Astrocyte (in vitro differentiated cells and primary cell): ENCODE measurements at regions not wholly inside any gene's neighbourhood (a gene's known extent, or its start where the extent isn't known, plus 50 kb on each side); places are given as distances from the start of the nearest gene placed in this dataset.

Experiments used
- DNase-seq: peaks from one replicate; pipeline ENCODE4 v3.0.0-alpha.2; 2010; ENCODE audit warnings: low read depth
- FAIRE-seq: peaks from 2 replicates; lab custom pipeline; 2011; peaks lifted over from hg19 to GRCh38; lab: Jason Lieb, UNC
- H2AFZ ChIP-seq: 2 replicates; pipeline ENCODE4 v1.6.0; 2012; ENCODE audit warnings: low read depth, low read length, inconsistent platforms
- H3K27ac ChIP-seq: 2 replicates; pipeline ENCODE4 v1.5.1; 2011; ENCODE audit warnings: low read depth, low read length, inconsistent platforms
- H3K27me3 ChIP-seq: 2 replicates; pipeline ENCODE4 v1.6.0; 2011; ENCODE audit warnings: low read length, inconsistent platforms; ENCODE audit not compliant: insufficient read depth
- H3K36me3 ChIP-seq: 2 replicates; pipeline ENCODE4 v1.5.1; 2011; ENCODE audit warnings: low read length, inconsistent platforms; ENCODE audit not compliant: insufficient read depth
- H3K4me1 ChIP-seq: 2 replicates; pipeline ENCODE4 v1.5.1; 2011; ENCODE audit warnings: low read length, inconsistent platforms; ENCODE audit not compliant: insufficient read depth
- H3K4me2 ChIP-seq: 2 replicates; pipeline ENCODE4 v1.6.0; 2012; ENCODE audit warnings: low read length, inconsistent platforms
- H3K4me3 ChIP-seq: 2 replicates; pipeline ENCODE4 v1.5.1; 2011; ENCODE audit warnings: low read depth, mild to moderate bottlenecking, low read length, inconsistent platforms; ENCODE audit not compliant: insufficient read depth
- H3K79me2 ChIP-seq: 2 replicates; pipeline ENCODE4 v1.6.0; 2012; ENCODE audit warnings: mild to moderate bottlenecking, low read length, inconsistent platforms; ENCODE audit not compliant: insufficient read depth
- H3K9ac ChIP-seq: 2 replicates; pipeline ENCODE4 v1.6.0; 2012; ENCODE audit warnings: mild to moderate bottlenecking, low read length, inconsistent platforms
- H3K9me3 ChIP-seq: 2 replicates; pipeline ENCODE4 v1.5.1; 2012; ENCODE audit warnings: low read depth, mild to moderate bottlenecking, low read length, inconsistent platforms; ENCODE audit not compliant: insufficient read depth
- H4K20me1 ChIP-seq: 2 replicates; pipeline ENCODE4 v1.6.0; 2012; ENCODE audit warnings: low read length, inconsistent platforms; ENCODE audit not compliant: insufficient read depth
- H3K27ac Mint-ChIP-seq: one replicate; pipeline ENCODE4 v1.8.0; 2021; ENCODE audit warnings: mild to moderate bottlenecking, mixed read lengths; ENCODE audit not compliant: unreplicated experiment
- H3K27me3 Mint-ChIP-seq: one replicate; pipeline ENCODE4 v1.8.0; 2021; ENCODE audit warnings: low read depth, mixed read lengths; ENCODE audit not compliant: unreplicated experiment
- H3K36me3 Mint-ChIP-seq: one replicate; pipeline ENCODE4 v1.8.0; 2021; ENCODE audit warnings: low read depth, mixed read lengths; ENCODE audit not compliant: unreplicated experiment
- H3K4me1 Mint-ChIP-seq: one replicate; pipeline ENCODE4 v1.8.0; 2021; ENCODE audit warnings: low read depth, mixed read lengths; ENCODE audit not compliant: unreplicated experiment
- H3K4me3 Mint-ChIP-seq: one replicate; pipeline ENCODE4 v1.8.0; 2021; ENCODE audit warnings: mild to moderate bottlenecking, moderate library complexity, mixed read lengths; ENCODE audit not compliant: unreplicated experiment
- H3K9me3 Mint-ChIP-seq: one replicate; pipeline ENCODE4 v1.8.0; 2021; ENCODE audit warnings: mild to moderate bottlenecking, mixed read lengths; ENCODE audit not compliant: unreplicated experiment
- CTCF ChIP-seq: IDR thresholded peaks from 2 replicates; pipeline ENCODE4 v1.5.1; 2011; ENCODE audit warnings: low read depth, mild to moderate bottlenecking, inconsistent platforms, low read length, moderate library complexity; ENCODE audit not compliant: insufficient read depth
- EZH2 ChIP-seq: IDR thresholded peaks from 2 replicates; pipeline ENCODE4 v1.6.1; 2012; ENCODE audit warnings: mild to moderate bottlenecking, low read length, inconsistent platforms; ENCODE audit not compliant: insufficient read depth

GRCh38 chr12:116458492-116458891, 100.7 kb upstream of the MAP1LC3B2 start:
- Histone ChIP-seq H3K4me2 (no peak overlapping the region), H3K9me3 (no peaks in the 10 kb centered on the region), H3K79me2 (no peaks in the 10 kb centered on the region), H3K4me3 (no peak overlapping the region), H2AFZ (no peak overlapping the region), H3K36me3 (no peaks in the 10 kb centered on the region), H3K9ac (no peak overlapping the region), H3K27ac (no peak overlapping the region), H3K27me3 (no peaks in the 10 kb centered on the region), H4K20me1 (no peaks in the 10 kb centered on the region), H3K4me1 (peaks cover 20% of the 10 kb centered on the region)
- DNase-seq (no peak), FAIRE-seq (no peak)
- no peaks in the 10 kb centered on the region for H3K36me3 Mint-ChIP-seq
- peaks cover 22% of the 10 kb centered on the region for H3K4me1 Mint-ChIP-seq
- H3K27me3 Mint-ChIP-seq, result peaks cover 7% of the 10 kb centered on the region
- TF ChIP-seq EZH2, result no peak
- TF ChIP-seq CTCF, result no peak
- H3K27ac Mint-ChIP-seq, result no peak overlapping the region
- H3K9me3 Mint-ChIP-seq, result peaks cover 2% of the 10 kb centered on the region
- H3K4me3 Mint-ChIP-seq, result no peak overlapping the region

- peaks cover 2% of the 10 kb centered on the region for H3K9me3 Mint-ChIP-seq
- H3K4me3 Mint-ChIP-seq, result no peak overlapping the region
- no peaks in the 10 kb centered on the region for H3K36me3 Mint-ChIP-seq
- DNase-seq (no peak), FAIRE-seq (no peak)
- no peak overlapping the region for H3K4me2 ChIP-seq
- H3K27ac ChIP-seq, result no peak overlapping the region
- no peak overlapping the region for H3K9ac ChIP-seq
- no peaks in the 10 kb centered on the region for H4K20me1 ChIP-seq
- peaks cover 20% of the 10 kb centered on the region for H3K4me1 ChIP-seq
- H2AFZ ChIP-seq, result no peak overlapping the region
- no peaks in the 10 kb centered on the region for H3K9me3 ChIP-seq
- no peaks in the 10 kb centered on the region for H3K36me3 ChIP-seq
- H3K79me2 ChIP-seq, result no peaks in the 10 kb centered on the region
- no peak overlapping the region for H3K4me3 ChIP-seq
- peaks cover 13% of the 10 kb centered on the region for H3K27me3 Mint-ChIP-seq
- no peaks in the 10 kb centered on the region for H3K27me3 ChIP-seq
- no peak overlapping the region for H3K27ac Mint-ChIP-seq
- no peak for TF ChIP-seq EZH2
- no peak for TF ChIP-seq CTCF
- peaks cover 22% of the 10 kb centered on the region for H3K4me1 Mint-ChIP-seq
Observed at GRCh38 chr12:116459011-116459875, 99.9 kb upstream of the MAP1LC3B2 start.
